HG03469 (cell line): ENCODE measurements at regions not wholly inside any gene's neighbourhood (a gene's known extent, or its start where the extent isn't known, plus 50 kb on each side); places are given as distances from the start of the nearest gene placed in this dataset.

Experiments
- ATAC-seq: cut with Tn5 transposase; IDR thresholded peaks from one replicate; pipeline ENCODE4 v1.9.1; 2021; ENCODE audit warnings: mild to moderate bottlenecking, moderate library complexity, moderate number of reproducible peaks; ENCODE audit not compliant: unreplicated experiment

DNA sequence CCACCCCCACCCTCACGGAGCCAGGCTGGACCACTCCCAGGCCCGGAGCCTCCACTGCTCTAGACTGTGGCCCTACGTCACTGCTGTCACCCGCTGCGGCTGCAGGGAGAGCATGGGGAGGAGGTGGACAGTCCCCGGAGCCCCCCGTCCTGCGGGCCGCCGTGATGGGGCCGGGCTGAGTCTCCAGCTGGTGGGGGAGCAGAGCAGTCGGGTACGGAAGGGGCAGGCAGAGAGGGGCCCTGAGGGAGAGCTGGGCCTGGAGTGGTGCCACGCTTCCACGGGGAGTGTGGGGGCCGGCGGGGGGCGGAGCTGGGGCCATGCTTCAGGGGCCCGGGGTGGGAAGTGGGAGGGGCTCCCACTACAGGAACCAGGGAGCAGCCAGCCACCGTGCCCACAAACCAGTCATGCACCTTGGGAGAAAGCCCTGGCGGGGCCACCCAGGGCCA lies 98.9 kb upstream of the KCNK1 start:
- ATAC-seq: no peak

GRCh38 chr1:233516732-233517131 lies 97.2 kb upstream of the KCNK1 start:
- ATAC-seq: no peak

- ATAC-seq: no peak
Measured at GRCh38 chr1:233518344-233518743, 95.6 kb upstream of the KCNK1 start.

DNA sequence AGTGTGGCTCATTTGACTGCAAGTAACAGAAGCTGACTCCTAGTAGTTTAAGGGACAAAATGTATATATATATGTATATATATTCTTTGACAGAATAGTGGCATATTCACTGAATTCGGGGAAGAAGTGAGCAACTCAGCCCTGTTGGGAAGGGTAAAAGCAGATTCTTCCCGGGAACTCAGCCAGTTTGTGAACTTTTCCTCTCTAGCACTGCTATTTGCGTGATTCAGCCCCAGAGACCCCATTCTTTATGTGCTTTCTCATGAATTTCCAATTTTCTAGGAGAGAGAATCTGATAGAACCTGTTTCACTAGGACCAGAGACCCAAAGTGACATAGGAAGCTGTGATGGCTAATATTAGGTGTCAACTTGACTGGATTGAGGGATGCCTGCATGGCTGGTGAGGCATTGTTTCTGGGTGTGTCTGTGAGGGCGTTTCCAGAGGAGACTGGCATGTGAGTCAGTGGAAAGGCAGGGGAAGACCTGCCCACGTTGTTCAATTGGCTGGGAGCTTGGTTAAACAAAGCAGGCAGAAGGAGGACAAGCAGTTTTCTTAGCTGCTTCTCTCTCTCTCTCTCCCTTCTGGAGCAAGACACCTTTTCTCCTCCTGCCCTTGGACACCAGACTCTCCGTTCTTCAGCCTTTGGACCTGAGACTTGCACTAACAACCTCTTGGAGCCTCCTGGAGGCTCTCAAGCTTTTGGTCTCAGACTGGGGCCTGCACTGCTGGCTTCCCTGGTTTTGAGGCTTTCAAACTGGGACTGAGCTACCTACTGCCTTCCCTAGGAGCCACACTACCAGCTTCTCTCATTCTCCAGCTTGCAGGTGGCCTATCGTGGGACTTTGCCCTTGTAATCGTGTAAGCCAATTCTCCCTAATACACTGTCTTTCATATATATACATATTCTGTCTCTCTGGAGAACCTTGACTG lies 93.4 kb upstream of the KCNK1 start:
- ATAC-seq: no peak

DNA sequence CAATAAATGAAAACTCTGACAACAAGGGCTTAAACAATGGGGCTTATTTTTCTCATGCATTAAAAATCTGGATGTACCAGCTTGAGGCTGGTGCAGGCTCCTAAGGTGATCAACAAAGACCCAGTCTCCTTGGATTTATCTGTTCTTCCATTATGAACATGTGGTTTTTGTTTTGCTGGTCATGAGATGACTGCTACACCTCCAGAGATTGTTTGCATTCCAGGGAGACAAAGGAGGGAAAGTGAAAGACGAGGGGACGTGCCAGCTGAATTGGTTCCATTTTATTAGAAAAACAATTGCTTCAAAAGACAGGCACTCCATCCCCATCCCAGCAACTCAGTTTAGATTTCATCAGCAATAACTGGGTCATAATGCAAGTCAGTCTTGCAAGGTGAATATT lies 90.9 kb upstream of the KCNK1 start:
- no peak for ATAC-seq

DNA sequence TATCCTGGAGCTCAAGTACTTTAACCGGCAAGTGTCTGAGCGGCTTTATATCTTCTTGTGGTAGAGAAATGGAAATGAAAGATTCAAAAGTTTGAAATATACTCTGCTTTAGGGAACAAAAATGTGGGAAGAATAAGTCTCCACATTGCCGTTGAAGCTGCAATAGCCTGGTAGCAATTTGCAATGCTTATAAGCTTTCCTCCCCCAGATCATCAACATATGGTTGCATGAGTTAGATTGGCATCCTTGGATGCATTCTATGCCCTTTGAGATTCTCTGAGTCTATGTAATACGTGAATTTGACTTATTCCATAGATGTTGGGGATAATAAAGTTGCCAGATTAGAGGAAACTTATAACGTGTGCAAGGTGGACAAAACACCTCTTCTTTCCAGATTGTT lies 86.1 kb upstream of the KCNK1 start:
- no peak for ATAC-seq

DNA sequence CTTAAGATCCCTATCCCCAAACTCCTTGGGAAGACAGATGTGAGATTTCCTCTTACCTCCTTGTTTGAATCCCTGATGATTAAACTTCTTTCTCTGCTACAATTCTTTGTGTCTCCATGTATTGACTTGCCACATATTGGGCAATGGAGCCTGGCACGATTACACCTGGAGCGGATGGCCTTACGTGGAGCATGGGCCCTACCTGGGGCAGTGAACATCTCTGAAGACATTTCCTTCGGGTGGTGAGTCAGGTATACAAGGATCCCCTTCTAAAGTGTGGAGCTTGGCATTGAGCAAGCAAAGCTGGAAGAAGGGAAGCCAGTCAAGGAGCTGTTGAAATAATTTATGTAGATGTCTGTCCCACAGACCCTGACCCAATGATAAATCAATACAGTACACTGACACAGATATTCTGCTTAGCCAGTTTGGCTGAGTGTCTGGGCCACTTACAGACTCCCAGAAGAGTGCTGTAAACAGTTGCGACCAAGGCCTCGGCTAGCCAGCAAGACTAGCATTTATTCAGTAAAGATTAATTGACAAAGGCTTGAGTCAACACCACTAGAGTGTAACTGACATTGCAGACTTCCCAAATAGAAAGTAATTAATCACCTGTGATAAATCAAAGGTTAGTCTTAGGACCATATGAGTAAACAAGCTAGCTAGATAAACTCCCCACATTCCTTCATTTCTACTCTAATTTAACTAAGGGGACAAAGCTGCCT lies 83.1 kb upstream of the KCNK1 start:
- ATAC-seq: no peak

DNA sequence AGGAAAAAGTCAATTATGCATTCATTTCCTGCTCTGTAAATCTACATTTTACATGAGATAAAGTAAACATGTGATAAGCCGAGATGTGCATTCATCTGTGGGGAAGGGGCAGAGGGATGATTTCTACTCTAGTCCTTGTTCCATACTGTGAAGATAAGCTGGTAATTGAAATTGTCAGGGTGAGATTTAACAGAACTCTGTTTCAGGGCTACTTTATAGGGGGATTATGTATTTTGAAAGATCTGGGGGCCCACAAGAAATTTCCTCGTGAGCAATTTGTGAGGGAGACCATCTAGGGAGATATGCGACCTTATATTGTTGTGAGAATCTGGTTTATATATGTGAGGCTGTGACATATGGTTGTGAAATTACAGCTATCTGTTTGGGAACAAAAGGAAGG lies 73.1 kb upstream of the KCNK1 start:
- ATAC-seq: no peak

- ATAC-seq: no peak
Measured at GRCh38 chr1:233543338-233544255, 70.3 kb upstream of the KCNK1 start.

DNA sequence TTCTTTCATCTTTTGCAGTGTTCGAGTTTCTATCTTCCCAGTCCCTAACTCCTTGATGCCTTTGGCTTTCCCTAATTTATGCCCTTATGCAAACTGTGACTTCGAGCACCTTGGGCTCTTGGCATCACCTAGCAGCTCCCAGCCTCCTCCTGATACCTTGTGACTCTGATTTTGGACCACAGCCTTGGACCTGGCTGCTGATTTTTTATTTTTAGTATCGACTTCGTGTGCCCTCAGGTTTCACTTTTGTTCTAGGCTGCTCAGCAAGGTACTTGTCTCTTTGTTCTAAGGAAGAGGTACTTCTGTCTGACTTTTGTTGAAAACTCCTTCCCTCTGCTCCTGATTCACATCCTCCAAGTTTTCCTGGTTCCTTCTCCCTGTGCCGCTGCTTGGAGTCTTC lies 69.6 kb upstream of the KCNK1 start:
- no peak for ATAC-seq

DNA sequence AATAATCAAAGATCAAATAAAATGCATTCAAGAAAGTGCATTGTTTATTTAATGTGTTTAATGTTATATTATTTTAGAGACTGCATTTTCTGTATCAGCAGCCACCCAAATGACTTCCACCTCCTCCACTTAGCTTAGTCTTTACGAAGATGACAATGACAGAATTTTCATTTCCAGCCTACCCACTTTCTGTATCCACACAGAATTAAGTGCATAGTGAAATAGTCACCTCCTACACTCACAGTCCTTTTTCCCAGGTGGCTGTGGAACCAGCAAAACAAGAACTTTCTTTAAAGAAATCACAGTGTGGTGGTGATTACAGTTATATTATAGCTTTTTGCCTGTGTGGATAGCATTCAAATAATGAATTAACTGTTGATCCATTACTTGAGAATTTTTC lies 66.2 kb upstream of the KCNK1 start:
- no peak for ATAC-seq

- ATAC-seq: no peak
Measured at GRCh38 chr1:233549404-233549803, 64.5 kb upstream of the KCNK1 start.

GRCh38 chr1:233549917-233550316 lies 64.0 kb upstream of the KCNK1 start:
- ATAC-seq: no peak

DNA sequence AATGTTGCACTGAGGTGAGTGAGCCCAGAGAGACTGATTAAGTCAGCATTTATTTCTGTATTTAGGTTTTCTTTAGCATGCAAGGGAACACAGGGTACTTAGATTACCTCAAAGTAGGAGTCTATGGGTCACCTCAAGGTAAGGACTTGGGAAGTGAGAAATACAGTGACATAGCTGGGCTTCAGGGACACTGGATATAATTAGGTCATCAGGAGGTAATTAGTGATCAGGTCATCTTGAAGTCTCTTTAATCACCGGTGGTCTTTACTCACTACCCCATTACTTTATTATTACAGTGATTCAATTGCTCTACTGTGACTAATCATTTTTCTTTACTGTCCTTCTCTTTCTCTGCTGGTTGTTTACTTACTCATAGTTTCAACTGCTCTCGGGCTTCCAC lies 59.9 kb upstream of the KCNK1 start:
- ATAC-seq: no peak

DNA sequence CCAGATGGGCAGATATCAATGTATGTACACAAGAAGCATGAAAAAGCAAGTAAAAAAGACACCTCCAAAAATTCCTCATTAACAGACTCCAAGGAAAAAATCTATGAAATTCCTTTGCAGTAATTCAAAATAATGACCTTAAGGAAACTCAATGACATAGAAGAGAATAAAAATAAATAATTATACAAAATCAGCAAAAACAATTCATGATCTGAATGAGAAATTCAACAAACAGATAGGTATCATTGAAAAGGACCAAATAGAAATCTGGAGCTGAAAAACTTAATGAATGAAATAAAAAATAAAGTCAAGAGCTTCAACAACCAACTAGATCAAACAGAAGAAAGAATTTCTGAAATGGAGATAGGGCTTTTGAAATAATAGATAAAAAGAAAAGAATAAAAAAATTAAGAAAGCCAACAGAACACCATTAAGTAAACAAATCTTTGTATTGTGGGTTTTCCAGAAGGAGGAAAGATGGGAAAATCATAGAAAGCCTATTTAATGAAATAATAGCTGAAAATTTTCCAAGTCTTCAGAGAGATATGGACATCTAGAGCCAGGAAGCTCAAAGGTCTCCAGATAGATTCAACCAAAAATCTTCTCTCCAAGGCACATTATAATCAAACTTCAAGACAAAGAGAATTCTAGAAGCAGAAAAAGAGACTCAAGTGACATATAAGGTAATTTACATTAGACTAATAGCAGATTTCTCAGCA lies 52.0 kb upstream of the KCNK1 start:
- no peak for ATAC-seq
